SK-N-SH (cell line): ENCODE measurements at regions not wholly inside any gene's neighbourhood (a gene's known extent, or its start where the extent isn't known, plus 50 kb on each side); places are given as distances from the start of the nearest gene placed in this dataset.

Experiments
- CHD2 ChIP-seq: fragments of 150-350 bp; IDR thresholded peaks from 2 replicates; pipeline ENCODE4 v1.6.1; 2018; ENCODE audit warnings: low read length; ENCODE audit not compliant: partially characterized antibody
- CTCF ChIP-seq: fragments of 200-600 bp; sonication (generic); IDR thresholded peaks from 2 replicates; pipeline ENCODE4 v1.6.1; 2017; ENCODE audit warnings: antibody characterized with exemption, mild to moderate bottlenecking, moderate library complexity
- EZH2phosphoT487 ChIP-seq: fragments of 200-600 bp; sonication (generic); IDR thresholded peaks from 2 replicates; pipeline ENCODE4 v1.6.1; 2017; ENCODE audit warnings: low read depth, mixed run types, mild to moderate bottlenecking, antibody characterized with exemption, moderate library complexity, borderline replicate concordance
- IRF3 ChIP-seq: fragments of 150-350 bp; IDR thresholded peaks from 2 replicates; pipeline ENCODE4 v1.6.1; 2016; ENCODE audit warnings: mild to moderate bottlenecking, low read depth, low read length
- MAX ChIP-seq: IDR thresholded peaks from 2 replicates; pipeline ENCODE4 v1.4.0; 2012; ENCODE audit warnings: low read depth
- MXI1 ChIP-seq: IDR thresholded peaks from 2 replicates; pipeline ENCODE4 v1.6.1; 2012; ENCODE audit warnings: mild to moderate bottlenecking, low read depth, low read length, improper control_type of control experiment
- POLR2AphosphoS5 ChIP-seq: IDR thresholded peaks from 2 replicates; pipeline ENCODE4 v1.6.1; 2012; ENCODE audit warnings: low read depth, low read length
- RCOR1 ChIP-seq: fragments of 150-350 bp; IDR thresholded peaks from 2 replicates; pipeline ENCODE4 v1.6.1; 2017; ENCODE audit warnings: antibody characterized with exemption, low read length
- REST ChIP-seq: IDR thresholded peaks from 2 replicates; pipeline ENCODE4 v1.6.1; 2012; ENCODE audit warnings: mild to moderate bottlenecking, low read depth, low read length, moderate library complexity
- TEAD4 ChIP-seq: IDR thresholded peaks from 2 replicates; pipeline ENCODE4 v1.4.0; 2012; ENCODE audit warnings: mild to moderate bottlenecking, borderline replicate concordance; ENCODE audit not compliant: insufficient read depth

GRCh38 chr4:171667906-171668305, 145.3 kb upstream of the GALNTL6 start:
- no peak for TF ChIP-seq CHD2
- no peak for TF ChIP-seq EZH2phosphoT487
- no peak for TF ChIP-seq IRF3
- TF ChIP-seq POLR2AphosphoS5 = no peak
- no peak for TF ChIP-seq MAX
- no peak for TF ChIP-seq REST
- no peak for TF ChIP-seq CTCF
- TF ChIP-seq RCOR1 = no peak
- no peak for TF ChIP-seq TEAD4
- TF ChIP-seq MXI1 = no peak
